ACHN (cell line): ENCODE measurements at regions not wholly inside any gene's neighbourhood (a gene's known extent, or its start where the extent isn't known, plus 50 kb on each side); places are given as distances from the start of the nearest gene placed in this dataset.
"Not testable (repeated sequence)": the region's sequence is repeated elsewhere in the genome, so short reads cannot be mapped to it uniquely, and the experiment has no call there.

Source experiments
- DNase-seq: peaks from one replicate; pipeline ENCODE4 v3.0.0-alpha.2; 2015
- in situ Hi-C: cut with HindIII; loops from 2 replicates; pipeline ENCODE4 v1.10.0; 2017; ENCODE audit warnings: low sequenced_read_pairs, low pct_ligation_motif_present, low pct_unique_long_range_greater_than_20kb

DNA sequence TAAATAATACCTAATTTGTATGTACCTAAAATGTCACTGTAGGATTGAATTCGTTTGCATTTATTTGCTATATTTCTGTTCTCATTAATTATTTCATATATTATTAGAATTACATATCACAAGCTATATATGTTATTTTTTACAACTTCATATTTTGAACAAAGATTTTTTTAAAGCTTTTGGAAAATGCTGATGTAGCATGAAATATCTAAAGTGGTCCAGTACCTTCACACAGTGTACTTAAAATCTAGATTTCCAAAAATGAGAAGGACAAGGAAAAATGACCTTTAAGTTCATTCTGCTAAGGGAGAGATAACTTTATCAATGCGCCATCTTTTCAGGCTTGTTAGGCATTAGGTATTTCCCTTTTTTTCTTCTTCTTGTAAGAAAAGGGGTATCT is 71.8 kb downstream of the LARP7 start:
- in situ Hi-C loops = no loop called here

DNA sequence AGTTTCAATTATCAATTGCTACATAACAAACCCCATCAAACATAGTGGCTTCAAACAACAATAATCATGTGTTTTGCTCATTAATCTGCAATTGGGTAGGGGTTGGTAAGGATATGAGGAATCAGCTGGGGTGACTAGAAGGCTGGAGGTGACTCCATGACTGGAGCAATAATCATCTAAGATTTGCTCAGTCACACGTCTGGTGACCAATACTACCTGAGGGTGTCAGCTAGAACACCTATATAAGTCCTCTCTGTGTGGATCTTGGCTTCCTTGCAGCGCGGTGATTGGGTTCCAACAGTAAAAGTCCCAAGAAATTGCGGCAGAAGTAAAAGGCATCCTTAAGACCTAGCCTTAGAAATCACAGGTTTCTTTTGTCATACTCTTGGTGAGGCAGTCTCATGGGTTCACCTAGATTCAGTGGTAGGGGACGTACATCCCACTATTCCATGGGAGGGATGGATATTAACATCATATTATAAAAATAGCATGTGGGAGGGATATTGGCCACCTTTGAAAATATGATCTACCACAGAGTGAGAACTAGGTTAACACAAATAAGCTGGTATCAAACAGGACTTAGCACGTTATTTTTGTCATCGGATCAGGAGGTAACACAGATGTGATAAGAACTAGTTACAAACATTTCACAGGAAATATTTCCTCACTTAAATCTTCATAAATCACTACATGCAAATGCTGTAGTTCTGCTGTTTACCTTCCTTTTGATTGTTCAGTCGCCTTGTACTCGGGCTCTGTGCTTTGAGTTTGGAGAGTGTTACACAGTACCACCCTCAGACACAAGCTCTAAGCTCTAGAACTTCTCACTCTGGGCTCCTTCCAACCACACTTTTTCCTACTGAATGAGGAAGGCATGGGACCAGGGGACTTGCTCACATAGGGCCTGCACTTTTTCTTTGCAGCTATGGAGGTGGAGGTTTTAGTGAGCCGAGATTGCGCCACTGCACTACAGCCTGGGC is 78.3 kb downstream of the LARP7 start:
- in situ Hi-C loops = no loop called here
- no peak for DNase-seq

More for the DNA sequence above, 71.8 kb downstream of the LARP7 start:
- no peak for DNase-seq

DNA sequence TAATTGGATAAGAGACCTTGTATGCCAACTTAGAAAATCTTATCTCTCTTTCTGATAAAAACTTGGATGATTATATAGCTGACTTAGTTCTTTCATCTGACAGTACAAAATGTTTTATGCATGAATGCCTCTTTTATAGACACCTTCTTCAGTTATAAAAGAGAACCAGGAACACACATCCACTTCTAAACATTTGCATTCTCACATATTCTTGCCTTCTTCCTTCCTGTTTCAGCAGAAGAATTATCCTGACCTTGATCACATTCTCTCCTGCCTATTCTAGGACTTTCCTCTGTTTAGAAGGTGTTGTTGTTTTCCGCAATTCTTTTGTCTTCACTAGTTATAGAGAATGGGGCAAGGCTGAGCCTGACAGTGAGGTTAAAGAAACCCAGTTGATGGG is 80.9 kb downstream of the LARP7 start:
- no peak for DNase-seq
- in situ Hi-C loops = no loop called here

DNA sequence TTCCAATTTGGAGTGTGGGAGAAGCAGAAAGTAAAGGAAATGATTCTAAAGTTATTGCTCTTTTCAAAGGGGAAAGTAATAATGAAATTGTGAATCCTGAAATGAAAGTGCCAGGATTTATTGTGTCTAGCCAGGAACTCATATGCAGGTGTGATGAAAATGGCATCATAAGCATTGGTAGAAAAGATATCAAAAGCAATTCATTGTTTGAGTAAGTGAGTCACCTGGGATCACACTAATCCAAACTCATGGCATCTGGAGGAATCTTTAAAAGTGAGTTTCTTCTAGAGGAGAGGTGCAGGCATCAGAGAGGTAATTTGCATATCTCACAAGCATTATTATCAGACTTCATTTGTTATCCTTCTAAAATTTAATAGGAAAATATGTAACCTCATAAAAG is 84.7 kb downstream of the LARP7 start:
- no peak for DNase-seq
- in situ Hi-C loops = no loop called here

DNA sequence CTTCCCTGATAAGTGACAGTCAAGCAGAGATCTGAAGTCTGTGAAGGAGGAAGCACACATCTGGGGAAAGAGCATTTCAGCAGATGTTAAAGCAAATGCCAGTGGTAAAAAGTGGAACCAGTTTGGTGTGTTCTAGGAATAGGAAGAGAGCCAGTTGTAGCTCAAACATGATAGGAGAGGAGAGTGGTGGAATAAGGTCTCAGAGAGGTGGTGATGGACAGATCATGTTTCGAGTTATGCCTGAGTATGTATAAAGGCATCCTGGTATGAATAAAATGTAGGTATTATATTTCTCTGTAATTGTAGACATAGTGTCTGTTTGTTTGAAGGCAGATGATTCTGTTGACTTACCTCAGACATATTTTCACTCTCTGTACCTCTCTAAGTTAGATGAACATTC is 89.1 kb downstream of the LARP7 start:
- in situ Hi-C loops = no loop called here
- DNase-seq = no peak

DNA sequence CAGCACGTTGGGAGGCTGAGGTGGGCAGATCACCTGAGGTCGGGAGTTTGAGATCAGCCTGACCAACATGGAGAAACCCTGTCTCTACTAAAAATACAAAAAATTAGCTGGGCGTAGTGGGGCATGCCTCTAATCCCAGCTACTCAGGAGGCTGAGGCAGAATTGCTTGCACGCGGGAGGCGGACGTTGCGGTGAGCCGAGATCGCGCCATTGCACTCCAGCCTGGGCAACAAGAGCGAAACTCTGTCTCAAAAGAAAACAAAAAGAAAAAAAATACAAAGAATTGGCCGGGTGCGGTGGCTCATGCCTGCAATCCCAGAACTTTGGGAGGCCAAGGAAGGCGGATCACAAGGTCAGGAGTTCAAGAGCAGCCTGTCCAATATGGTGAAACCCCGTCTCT is 90.8 kb downstream of the LARP7 start:
- DNase-seq, in situ Hi-C loops: not testable (repeated sequence)

DNA sequence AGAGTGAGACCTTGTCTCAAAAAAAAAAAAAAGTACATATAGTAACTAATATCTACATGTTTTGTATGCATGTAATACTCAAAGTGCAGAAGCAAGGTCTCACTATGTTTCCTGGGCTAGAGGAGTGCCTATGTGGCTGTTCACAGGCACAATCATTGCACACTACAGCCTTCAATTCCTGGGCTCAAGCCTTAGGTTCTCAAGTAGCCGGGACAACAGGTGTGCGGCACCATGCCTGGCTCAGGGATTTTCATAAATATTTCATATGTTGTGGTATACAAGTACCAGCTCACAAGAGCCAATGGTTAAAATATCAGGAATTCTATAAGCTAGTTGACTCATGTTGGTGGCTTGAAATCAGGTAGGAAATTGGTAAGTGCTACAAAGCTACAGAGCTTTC is 94.8 kb downstream of the LARP7 start:
- in situ Hi-C loops = no loop called here
- DNase-seq = no peak

DNA sequence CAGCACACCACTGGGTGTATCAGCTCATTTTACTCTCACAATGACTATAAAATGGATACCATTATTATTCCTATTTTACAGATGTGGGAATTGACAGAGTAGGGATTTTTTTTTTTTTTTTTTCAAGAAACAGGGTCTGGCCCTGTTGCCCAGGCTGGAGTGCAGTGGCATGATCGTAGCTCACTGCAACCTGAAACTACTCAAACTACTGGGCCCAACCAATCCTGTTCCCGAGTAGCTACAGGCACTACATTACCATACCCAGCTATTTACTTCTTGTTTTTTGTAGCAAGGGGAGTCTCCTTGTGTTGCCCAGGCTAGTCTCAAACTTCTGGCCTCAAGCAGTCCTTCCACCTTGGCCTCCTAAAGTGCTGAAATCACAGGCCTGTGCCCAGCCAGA is 95.2 kb downstream of the LARP7 start:
- in situ Hi-C loops = no loop called here
- no peak for DNase-seq

DNA sequence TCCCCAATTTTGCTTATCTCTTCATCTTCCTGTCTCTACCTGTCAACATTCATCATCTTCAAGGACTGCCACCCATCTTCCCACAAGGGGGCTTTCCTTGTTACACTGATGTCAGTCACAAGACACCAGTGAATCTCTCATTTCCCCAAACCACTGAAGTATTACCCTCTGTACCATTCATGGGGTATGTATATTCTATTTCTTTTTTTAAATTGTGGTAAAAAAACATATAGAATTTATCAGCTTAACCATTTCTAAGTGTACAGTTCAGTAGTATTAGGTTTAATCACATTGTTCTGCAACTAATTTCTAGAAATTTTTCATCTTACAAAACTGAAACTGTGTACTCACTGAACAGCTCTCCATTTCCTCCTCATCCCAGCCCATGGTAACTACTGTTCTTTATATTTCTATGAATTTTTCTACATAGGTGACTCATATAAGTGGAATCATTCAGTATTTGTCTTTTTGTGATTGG is 98.6 kb downstream of the LARP7 start:
- no peak for DNase-seq
- in situ Hi-C loops = no loop called here

DNA sequence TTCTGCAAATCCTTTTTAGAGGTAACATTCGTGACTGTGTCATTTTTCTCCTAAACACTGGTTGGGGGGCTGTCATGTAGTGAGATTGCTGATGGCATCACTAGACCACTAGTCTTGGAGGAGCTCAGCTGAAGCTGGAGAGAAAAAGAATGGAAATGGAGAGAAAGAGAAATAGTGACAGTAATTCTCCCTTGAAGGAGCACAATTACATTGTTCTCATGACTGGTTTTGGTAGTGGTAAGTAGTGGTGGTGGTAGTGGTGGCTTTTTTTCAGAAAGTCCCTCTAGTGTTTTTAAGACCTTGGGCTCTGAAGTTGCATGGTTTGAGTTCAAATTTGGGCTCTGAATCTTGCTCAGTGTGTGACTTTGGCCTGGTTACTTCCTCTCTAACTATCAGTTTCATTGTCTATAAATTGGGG is 99.8 kb downstream of the LARP7 start:
- DNase-seq = no peak

DNA sequence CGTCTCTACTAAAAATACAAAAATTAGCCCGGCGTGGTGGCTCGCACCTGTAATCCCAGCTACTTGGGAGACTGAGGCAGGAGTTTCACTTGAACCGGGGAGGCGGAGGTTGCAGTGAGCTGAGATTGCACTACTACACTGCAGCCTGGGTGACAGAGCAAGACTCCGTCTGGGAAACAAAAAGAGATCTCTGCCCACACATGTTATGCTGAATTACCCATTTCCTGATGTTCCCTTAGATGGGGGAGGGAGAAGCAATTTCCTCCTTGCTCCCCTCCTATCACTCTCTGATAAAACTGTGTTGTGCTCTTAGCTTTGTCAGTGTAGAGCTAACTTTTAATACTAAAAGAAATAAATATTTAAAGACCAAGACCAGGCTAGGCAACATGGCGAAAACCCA is 102.5 kb downstream of the LARP7 start:
- in situ Hi-C loops = no loop called here
- no peak for DNase-seq

More for the DNA sequence above, 99.8 kb downstream of the LARP7 start:
- in situ Hi-C loops = no loop called here

DNA sequence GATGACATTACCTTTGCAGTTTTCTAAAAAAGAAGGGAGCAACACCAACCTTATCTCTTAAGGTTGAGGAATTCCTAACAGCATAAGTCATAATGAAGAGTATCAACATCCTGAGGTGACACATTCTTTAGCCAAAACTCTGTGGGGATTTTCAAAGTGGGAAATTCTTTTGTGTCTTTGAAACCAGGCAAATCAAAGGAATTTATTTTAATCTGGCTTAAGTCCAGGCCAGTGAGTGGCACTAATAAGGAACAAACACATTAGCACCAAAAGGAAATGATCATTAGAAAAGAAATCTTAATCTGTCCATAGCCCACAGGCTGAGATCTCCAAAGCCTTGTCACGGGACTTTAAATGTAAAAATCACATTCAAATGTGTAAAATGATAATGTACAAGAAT is 110.1 kb downstream of the LARP7 start:
- peak; percentile 3 for DNase-seq
- in situ Hi-C loops = no loop called here

DNA sequence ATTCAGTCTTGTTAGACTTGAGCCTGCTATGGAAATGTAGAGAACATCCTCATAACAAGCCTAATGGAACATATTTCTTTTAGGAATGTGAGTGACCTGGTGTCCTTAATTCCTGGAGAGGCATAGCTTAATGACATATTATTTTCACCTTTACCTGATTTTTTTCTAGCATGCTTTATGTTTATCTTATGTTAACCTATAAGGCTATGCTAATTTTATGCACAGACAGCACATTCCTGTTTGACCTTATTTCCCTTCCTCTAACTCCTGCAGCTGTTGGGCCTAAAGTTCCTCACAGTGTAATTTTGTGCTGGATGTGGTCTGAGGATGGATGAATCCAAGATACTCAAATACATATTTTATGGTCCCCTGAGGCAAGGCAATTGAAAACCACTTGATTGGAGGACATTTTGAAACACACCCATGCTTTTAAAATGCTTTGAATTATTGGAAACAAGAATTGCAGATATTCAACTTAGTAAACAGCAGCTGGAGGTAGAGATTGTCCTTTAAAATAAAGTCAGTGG is 111.5 kb downstream of the LARP7 start:
- in situ Hi-C loops = no loop called here
- DNase-seq = no peak

DNA sequence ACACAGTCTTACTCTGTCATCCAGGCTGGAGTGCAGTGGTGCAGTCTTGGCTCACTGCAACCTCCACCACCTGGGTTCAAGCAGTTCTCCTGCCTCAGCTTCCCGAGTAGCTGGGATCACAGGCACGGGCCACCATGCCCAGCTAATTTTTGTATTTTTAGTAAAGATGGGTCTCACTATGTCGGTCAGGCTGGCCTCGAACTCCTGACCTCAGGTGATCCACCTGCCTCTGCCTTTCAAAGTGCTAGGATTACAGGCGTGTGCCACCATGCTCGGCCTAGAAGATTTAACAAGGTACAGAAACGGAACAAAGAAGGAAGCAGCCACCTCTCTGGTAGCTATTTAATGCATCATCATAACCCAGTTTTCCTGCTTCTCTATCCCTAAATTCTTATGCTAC is 113.8 kb downstream of the LARP7 start:
- DNase-seq, in situ Hi-C loops: not testable (repeated sequence)

DNA sequence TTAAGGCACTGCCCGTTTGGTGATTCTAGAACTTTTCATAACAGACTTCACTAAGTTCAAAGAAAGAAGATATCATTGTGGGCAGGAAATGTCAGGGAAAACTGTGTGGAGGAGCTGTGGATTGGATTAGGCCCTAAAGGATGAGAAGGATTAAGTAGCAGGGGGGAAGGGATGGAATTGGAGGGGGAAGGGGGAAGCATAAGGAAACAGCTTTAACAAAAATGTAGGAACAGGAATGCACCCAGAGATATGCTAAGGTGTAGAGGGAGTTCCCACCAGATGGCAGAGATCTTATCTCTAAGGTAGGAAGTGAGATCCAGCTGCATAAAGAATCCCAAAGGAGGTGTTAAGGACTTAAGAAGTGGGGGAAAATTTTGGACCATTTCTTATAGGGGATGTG is 114.5 kb downstream of the LARP7 start:
- in situ Hi-C loops = no loop called here
- DNase-seq = no peak

DNA sequence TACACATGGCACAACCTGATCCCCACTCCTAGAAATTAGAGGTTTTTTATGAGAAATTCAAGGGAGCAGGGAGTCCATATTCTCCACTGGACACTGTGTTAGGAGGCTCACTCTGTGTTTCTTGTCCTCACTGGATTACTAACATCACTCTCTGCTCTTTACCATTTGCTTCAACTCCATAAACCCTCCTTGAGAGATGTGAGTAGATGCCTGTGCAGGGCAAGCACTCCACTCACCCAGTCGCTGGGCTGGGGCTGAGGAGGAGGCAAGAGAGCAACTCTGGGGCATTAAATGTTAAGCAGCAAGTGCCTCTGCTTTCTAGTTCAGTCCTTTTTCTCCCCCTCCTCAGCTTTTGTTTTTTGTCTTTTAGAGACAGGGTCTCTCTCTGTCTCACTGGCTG is 115.1 kb downstream of the LARP7 start:
- in situ Hi-C loops = no loop called here
- DNase-seq = no peak

DNA sequence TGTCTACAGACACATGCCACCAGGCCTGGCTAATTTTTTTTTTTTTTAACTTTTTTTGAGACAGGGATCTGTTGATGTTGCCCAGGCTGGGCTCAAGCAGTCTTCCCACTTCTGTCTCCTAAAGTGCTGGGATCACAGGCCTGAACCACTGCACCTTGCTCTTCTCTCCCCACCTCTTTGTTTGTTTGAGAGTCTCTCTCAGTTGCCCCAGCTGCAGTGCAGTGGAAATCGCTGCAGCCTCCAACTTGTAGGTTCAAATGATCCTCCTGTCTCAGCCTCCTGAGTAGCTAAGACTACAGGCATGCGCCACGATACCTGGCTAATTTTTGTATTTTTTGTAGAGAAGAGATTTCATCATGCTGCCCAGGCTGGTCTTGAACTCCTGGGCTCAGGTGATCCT is 115.6 kb downstream of the LARP7 start:
- in situ Hi-C loops = no loop called here

DNA sequence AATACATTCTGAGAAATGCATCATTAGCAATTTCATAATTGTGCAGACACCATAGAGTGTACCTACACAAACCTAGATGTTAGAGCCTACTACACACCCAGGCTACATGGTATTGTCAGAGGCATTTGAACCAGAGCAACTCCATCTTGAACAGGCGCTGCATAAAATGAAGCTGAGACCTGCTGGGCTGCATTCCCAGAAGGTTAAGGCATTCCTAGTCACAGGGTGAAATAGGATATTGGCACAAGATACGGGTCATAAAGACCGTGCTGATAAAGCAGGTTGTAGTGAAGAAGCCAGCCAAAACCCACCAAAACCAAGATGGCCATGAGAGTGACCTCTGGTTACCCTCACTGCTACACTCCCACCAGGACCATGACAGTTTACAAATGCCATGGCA is 116.4 kb downstream of the LARP7 start:
- DNase-seq = no peak
- in situ Hi-C loops = no loop called here

More for the DNA sequence above, 115.6 kb downstream of the LARP7 start:
- DNase-seq = no peak

DNA sequence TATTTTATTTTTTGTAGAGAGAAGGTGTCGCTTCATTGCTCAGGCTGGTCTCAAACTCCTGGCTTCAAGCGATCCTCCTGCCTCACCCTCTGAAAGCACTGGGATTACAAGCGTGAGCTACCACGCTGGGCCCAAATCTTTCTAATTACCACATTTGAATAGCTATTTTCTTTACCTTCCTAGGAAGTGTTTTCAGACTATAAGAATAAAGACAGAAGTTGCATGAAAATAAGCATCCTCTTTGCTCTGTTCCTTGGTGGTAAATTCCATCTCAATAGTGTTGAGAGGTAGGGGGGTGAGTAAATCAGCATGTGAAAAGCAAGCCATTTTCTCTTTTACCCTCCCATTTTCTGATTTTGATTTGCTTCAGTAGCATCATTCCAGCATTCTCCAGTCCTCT is 122.4 kb downstream of the LARP7 start:
- no peak for DNase-seq
- in situ Hi-C loops = no loop called here
